SK-N-MC (cell line): ENCODE measurements at regions not wholly inside any gene's neighbourhood (a gene's known extent, or its start where the extent isn't known, plus 50 kb on each side); places are given as distances from the start of the nearest gene placed in this dataset.

Source experiments
- EZH2 ChIP-seq: fragments of 200-600 bp; sonication (generic); IDR thresholded peaks from one replicate; pipeline ENCODE4 v1.6.1; 2017; ENCODE audit warnings: antibody characterized with exemption
- POLR2AphosphoS5 ChIP-seq: IDR thresholded peaks from 2 replicates; pipeline ENCODE4 v1.6.1; 2012; ENCODE audit warnings: mild to moderate bottlenecking, low read depth, low read length, borderline replicate concordance

DNA sequence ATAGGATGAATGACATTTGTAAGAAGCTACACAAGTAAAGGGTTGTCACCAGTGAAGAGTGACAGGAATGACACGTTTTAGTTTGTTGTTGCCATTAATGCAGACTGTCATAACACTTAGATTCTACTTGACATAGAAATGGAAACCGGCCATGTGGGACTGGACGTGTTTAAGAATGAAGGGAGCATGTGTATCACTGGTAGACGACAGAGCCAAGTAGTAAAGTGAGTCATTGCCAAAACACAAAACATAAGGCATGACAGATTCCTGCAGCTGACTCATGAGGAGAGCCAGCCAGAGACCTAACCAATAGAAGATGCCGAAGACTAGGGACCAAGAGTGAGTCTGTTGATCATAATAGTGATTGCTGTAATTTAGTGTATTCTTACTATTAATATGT is 106.2 kb upstream of the PLAAT1 start:
- TF ChIP-seq EZH2 (no peak), POLR2AphosphoS5 (no peak)
